Inflammatory macrophage treated with lipopolysaccharide for 4 hours (primary cell): ENCODE measurements at regions not wholly inside any gene's neighbourhood (a gene's known extent, or its start where the extent isn't known, plus 50 kb on each side); places are given as distances from the start of the nearest gene placed in this dataset.

ENCODE experiments used
- DNase-seq: peaks from one replicate; pipeline ENCODE4 v3.0.0-alpha.2; 2020

- DNase-seq = no peak
These were observed 60.4 kb downstream of the FOXI2 start for GRCh38 chr10:127797339-127797738.

GRCh38 chr10:127798111-127798510, 61.1 kb downstream of the FOXI2 start:
- DNase-seq = no peak

GRCh38 chr10:127801302-127801701, 64.3 kb downstream of the FOXI2 start:
- no peak for DNase-seq

GRCh38 chr10:127802531-127803095, 65.6 kb downstream of the FOXI2 start:
- peak; percentile 62 for DNase-seq

GRCh38 chr10:127804696-127805095, 67.7 kb downstream of the FOXI2 start:
- no peak for DNase-seq

GRCh38 chr10:127805950-127806349, 69.0 kb downstream of the FOXI2 start:
- no peak for DNase-seq

GRCh38 chr10:127812041-127812440, 75.1 kb downstream of the FOXI2 start:
- no peak for DNase-seq

GRCh38 chr10:127813290-127813689, 76.3 kb downstream of the FOXI2 start:
- DNase-seq = no peak

- DNase-seq = peak; percentile 2
These were observed 77.6 kb downstream of the CLRN3 start for GRCh38 chr10:127815147-127815546.

GRCh38 chr10:127824826-127825225, 67.9 kb downstream of the CLRN3 start:
- no peak for DNase-seq

- no peak for DNase-seq
These were observed 66.5 kb downstream of the CLRN3 start for GRCh38 chr10:127826154-127826725.

GRCh38 chr10:127827354-127828140, 65.2 kb downstream of the CLRN3 start:
- no peak for DNase-seq
